ENCODE measurements at regions not wholly inside any gene's neighbourhood (a gene's known extent, or its start where the extent isn't known, plus 50 kb on each side); places are given as distances from the start of the nearest gene placed in this dataset.

DNA sequence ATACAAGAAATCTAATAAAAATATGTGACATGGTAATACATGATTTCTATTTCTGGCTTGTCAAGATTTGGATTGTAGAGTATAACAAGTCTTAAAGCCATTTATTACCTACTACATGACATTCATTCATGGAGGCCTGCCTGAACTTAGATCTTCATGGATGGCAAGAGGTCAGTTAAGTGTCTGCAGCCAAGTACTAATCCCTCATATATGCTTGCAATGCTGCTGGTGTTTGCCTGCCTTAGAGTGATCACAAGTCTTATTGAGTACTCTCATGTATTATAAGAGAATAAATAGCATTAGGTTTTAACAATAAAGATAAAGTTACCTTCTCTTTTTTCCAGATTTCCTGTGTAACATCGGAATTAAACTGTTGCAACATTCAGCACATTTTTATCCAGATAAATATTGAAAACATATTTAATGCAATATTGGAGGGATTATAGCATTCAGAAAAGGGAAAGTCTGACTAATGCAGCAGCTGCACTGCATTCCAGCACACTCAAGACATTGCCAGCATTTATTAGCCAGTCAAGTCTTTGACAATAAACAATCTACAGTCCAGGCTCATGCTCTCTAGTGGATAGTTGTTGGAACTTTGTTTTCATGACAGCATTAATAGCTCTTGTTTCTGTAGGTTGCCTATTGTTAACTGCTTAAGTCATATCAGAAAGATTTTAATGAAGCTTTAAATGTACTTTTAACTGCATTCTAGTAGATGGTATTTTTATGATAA lies 737.1 kb downstream of the FAT4 start:
- TF ChIP-seq, protein P1, sequence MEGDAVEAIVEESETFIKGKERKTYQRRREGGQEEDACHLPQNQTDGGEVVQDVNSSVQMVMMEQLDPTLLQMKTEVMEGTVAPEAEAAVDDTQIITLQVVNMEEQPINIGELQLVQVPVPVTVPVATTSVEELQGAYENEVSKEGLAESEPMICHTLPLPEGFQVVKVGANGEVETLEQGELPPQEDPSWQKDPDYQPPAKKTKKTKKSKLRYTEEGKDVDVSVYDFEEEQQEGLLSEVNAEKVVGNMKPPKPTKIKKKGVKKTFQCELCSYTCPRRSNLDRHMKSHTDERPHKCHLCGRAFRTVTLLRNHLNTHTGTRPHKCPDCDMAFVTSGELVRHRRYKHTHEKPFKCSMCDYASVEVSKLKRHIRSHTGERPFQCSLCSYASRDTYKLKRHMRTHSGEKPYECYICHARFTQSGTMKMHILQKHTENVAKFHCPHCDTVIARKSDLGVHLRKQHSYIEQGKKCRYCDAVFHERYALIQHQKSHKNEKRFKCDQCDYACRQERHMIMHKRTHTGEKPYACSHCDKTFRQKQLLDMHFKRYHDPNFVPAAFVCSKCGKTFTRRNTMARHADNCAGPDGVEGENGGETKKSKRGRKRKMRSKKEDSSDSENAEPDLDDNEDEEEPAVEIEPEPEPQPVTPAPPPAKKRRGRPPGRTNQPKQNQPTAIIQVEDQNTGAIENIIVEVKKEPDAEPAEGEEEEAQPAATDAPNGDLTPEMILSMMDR (conservative IDR thresholded peaks at IDR 0.05; ENCODE audit: low read depth) = no peak
- CTCF ChIA-PET = no interaction called here
- no peak overlapping the region for H3K27ac ChIP-seq
- DNase-seq (ENCODE audit: low spot score) = no peak
- POLR2A ChIA-PET (ENCODE audit: low non-redundant PET) = no interaction called here

DNA sequence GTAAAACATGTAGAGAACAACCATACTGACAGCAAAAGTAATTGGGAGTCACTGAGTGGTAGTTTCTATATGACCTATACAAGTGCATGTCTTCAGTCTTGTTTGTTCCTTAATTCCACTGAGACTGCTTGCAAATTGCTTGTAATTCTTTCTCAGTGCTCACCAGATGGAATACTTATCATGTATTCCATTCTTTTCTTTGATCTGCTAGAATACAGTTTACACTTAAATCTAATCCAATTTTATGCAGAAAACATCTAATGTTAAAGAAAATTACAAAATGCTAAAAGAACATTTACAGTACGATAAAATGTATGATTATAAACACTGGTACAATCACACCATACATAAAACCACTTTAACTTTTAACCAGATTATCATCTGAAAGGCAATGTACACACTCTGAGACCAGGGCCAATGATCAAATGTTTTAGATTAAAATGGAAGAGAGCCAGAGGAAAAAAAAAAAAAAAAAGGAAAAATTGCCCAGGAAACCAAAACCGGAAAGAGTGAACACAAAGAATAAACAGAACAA lies 741.4 kb downstream of the FAT4 start:
- POLR2A ChIA-PET (ENCODE audit: low non-redundant PET) = no interaction called here
- CTCF ChIA-PET = no interaction called here
- DNase-seq (ENCODE audit: low spot score) = no peak
- TF ChIP-seq, protein P1 (conservative IDR thresholded peaks at IDR 0.05; ENCODE audit: low read depth) = no peak
- no peak overlapping the region for H3K27ac ChIP-seq

DNA sequence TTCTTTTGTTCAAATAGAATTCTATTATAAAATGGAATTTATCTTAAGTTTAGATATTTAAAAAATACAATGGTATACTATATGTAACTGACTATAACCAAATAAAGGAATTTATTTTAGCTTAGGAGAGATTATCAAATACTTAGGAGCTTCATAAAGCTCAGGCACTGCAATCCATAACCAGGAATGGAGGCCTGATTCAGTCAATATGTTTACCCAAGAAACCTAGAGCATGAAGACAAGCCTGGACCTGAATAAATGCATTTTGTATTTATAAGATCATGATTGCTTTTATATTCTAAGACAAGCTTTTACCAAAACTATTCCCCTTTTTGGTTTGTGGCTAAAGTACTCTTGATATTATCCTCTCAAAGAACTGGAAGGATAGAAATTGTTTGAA lies 742.6 kb downstream of the FAT4 start:
- no peak overlapping the region for H3K27ac ChIP-seq
- ChIA-PET CTCF (no interaction called here), POLR2A (ENCODE audit: low non-redundant PET) (no interaction called here)
- DNase-seq (ENCODE audit: low spot score) = no peak
- TF ChIP-seq, protein P1 (conservative IDR thresholded peaks at IDR 0.05; ENCODE audit: low read depth) = no peak

DNA sequence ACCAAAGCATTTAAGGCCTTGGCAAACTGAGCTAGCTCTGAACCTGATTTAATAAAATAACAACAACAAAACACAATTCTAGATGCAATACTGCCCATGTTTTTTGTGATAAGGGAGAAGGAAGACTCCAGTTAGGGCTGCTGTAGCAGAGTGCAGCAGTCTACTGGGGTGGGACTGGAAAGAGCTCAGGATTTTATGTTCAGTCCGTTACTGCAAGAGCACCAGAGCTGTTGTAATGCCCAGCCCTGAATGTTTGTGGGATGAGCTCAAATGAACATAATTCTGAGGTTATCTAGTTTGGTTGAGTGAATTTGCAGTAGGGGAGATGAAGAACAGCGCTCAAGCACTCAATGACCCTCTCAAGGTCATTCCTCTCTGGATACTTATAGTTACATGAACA lies 743.8 kb downstream of the FAT4 start:
- TF ChIP-seq, protein P1 (conservative IDR thresholded peaks at IDR 0.05; ENCODE audit: low read depth) = no peak
- DNase-seq (ENCODE audit: low spot score) = no peak
- ChIA-PET POLR2A (ENCODE audit: low non-redundant PET) (no interaction called here), CTCF (no interaction called here)
- no peak overlapping the region for H3K27ac ChIP-seq

DNA sequence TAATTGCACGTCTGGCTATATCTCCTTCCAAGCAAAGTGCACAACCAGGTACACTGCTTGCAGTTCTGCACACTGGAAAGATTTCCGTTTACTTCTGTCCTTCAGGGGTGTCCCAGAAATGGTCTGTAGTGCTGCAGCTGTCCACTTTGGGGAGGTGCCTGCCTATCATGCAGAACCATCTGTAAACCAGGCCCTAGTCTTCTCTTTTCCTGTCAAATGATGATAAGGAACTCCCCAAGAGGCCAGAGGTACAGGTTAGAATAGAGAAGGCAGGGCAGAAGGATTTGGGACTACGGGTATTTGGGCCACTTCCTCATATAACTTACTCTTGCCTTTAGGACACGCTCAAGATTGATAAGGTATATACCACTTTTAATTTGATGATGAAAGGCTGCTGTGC lies 746.9 kb downstream of the FAT4 start:
- CTCF ChIA-PET = no interaction called here
- DNase-seq (ENCODE audit: low spot score) = no peak

DNA sequence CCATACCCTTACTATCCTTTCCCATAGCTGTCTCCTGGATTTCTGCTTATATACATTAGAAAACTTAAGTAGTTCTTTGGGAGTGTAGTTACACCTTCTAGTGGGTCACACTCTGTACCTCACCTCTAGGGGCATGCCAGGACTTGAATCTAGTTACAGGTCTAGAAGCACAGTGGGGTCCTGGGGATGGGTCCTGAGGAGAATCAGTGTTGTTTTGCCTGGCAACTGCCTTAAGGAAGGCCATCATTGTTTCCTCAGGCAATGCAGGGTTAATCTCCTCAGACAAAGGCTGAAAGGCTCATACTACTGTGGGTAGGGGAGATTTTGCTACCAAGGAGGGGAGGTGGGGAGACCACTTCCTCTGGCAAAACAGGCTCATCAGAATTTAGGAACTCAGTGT lies 750.3 kb downstream of the FAT4 start:
- TF ChIP-seq, protein P1 (conservative IDR thresholded peaks at IDR 0.05; ENCODE audit: low read depth) = no peak
- POLR2A ChIA-PET (ENCODE audit: low non-redundant PET) = no interaction called here
- CTCF ChIA-PET = no interaction called here
- H3K27ac ChIP-seq = no peak overlapping the region
- DNase-seq (ENCODE audit: low spot score) = no peak

More for the DNA sequence above, 746.9 kb downstream of the FAT4 start:
- TF ChIP-seq, protein P1 (conservative IDR thresholded peaks at IDR 0.05; ENCODE audit: low read depth) = no peak
- no peak overlapping the region for H3K27ac ChIP-seq
- POLR2A ChIA-PET (ENCODE audit: low non-redundant PET) = no interaction called here

Measured in RWPE1 (cell line).